Loucy (cell line): ENCODE measurements at regions not wholly inside any gene's neighbourhood (a gene's known extent, or its start where the extent isn't known, plus 50 kb on each side); places are given as distances from the start of the nearest gene placed in this dataset.

Experiments used
- CTCF ChIP-seq: fragments of 200-600 bp; sonication (generic); conservative IDR thresholded peaks from 2 replicates; pipeline ENCODE4 v1.5.1; 2014; ENCODE audit warnings: mild to moderate bottlenecking, antibody characterized with exemption, low read length
- EZH2phosphoT487 ChIP-seq: fragments of 200-600 bp; IDR thresholded peaks from 2 replicates; pipeline ENCODE4 v1.6.1; 2018; ENCODE audit warnings: antibody characterized with exemption, mild to moderate bottlenecking, moderate library complexity, borderline replicate concordance

DNA sequence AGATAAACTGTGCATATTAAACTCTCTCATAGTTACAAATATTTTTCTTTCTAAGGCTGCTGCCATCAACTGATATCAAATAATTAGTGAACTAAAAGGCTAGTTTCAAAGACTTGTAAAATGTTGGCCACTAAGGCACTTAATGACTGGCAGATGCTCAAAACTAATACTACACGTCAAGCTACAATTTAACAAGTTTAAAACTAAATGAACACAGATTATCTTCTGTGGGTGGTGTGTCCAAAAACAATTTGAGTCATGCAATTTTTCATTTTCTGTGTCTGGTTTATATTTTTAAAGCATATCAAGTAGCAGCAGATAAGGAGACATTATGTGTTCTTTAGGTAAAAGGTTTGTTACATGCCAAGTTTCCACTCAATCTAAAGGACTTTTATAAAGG, 665.1 kb downstream of the EFNA5 start:
- no peak for TF ChIP-seq CTCF
- TF ChIP-seq EZH2phosphoT487, result no peak
